ENCODE measurements at regions not wholly inside any gene's neighbourhood (a gene's known extent, or its start where the extent isn't known, plus 50 kb on each side); places are given as distances from the start of the nearest gene placed in this dataset.

GRCh38 chr11:134515081-134515960 is 103.3 kb upstream of the B3GAT1 start:
- Mint-ChIP-seq H3K36me3 (ENCODE audit: low read depth) (no peaks in the 10 kb centered on the region), H3K27me3 (peaks cover 2% of the 10 kb centered on the region), H3K4me3 (no peak overlapping the region), H3K9me3 (no peaks in the 10 kb centered on the region), H3K4me1 (no peaks in the 10 kb centered on the region), H3K27ac (no peak overlapping the region)
- ChIA-PET CTCF (no interaction called here), POLR2A (no interaction called here)
- no peak for ATAC-seq (ENCODE audit: low read depth)
- peak; percentile 7 for DNase-seq
- intact Hi-C loops (cut with micrococcal nuclease): no loop called here
- no peak for TF ChIP-seq CTCF (IDR thresholded peaks at IDR 0.05)

DNA sequence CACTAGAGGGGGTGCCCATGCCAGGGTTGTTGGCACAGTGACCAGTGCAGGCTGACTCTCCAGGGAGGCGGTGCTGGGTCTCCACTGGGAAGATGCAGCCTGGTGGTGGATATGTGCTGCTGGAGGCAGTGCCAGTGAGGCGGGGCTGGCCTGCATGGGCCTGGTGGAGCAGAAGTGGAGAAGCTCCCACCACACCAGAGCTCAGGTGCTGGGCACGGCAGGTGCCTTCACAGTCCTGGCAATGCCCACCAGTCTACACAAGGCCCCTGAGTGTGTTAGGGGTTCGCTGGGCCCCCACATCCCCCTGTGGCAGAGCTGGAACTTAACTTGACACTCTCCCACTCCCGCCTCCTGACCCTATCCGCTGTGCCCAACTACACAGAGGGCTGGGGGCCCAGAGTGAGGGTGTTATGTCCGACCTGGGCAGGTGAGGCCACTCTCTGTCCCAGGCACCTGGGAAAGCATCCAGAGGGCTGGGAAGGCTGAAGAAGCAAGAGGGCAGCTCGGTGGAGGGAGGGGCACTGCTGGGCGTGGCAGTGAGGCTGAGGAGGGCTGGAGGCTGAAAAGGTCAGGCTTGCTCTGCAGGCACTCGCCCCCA is 102.4 kb upstream of the B3GAT1 start:
- H3K27ac Mint-ChIP-seq: no peak overlapping the region
- ATAC-seq (ENCODE audit: low read depth) (no peak), DNase-seq (no peak)
- no peaks in the 10 kb centered on the region for H3K36me3 Mint-ChIP-seq (ENCODE audit: low read depth)
- no peak for TF ChIP-seq CTCF (IDR thresholded peaks at IDR 0.05)
- H3K9me3 Mint-ChIP-seq: no peaks in the 10 kb centered on the region
- ChIA-PET POLR2A (no interaction called here), CTCF (no interaction called here)
- intact Hi-C loops (cut with micrococcal nuclease): no loop called here
- no peaks in the 10 kb centered on the region for H3K4me1 Mint-ChIP-seq
- H3K27me3 Mint-ChIP-seq: peaks cover 2% of the 10 kb centered on the region
- H3K4me3 Mint-ChIP-seq: no peak overlapping the region

DNA sequence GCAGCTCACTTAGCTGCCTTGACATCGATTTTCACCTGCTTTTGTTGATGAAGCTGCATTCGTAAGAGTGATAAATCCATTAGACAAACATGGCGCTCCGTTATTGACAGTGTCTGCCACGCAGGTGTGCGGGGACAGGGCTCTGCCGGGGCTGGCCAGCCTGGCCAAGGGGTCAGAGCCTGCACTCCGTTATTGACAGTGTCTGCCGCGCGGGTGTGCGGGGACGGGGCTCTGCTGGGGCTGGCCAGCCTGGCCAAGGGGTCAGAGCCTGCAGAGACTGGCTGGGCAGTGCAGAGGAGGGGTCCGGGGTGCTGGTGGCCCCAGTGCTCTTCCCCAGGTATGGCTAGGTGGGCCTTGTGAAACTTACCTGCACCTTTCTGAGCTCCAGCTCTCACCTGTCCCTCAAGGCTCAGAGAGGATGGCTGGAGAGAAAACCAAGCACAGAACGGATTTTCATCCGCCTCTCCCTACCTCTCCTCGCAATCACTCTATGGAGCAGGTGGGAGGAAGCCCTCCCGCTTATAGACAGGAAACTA is 101.6 kb upstream of the B3GAT1 start:
- no peak overlapping the region for H3K27ac Mint-ChIP-seq
- TF ChIP-seq CTCF (IDR thresholded peaks at IDR 0.05): no peak
- no peak for DNase-seq
- intact Hi-C loops (cut with micrococcal nuclease): no loop called here
- no peak overlapping the region for H3K4me3 Mint-ChIP-seq
- POLR2A ChIA-PET: no interaction called here
- H3K27me3 Mint-ChIP-seq: peaks cover 2% of the 10 kb centered on the region
- CTCF ChIA-PET: no interaction called here
- ATAC-seq (ENCODE audit: low read depth): no peak
- H3K4me1 Mint-ChIP-seq: no peaks in the 10 kb centered on the region
- no peaks in the 10 kb centered on the region for H3K36me3 Mint-ChIP-seq (ENCODE audit: low read depth)
- H3K9me3 Mint-ChIP-seq: no peaks in the 10 kb centered on the region

DNA sequence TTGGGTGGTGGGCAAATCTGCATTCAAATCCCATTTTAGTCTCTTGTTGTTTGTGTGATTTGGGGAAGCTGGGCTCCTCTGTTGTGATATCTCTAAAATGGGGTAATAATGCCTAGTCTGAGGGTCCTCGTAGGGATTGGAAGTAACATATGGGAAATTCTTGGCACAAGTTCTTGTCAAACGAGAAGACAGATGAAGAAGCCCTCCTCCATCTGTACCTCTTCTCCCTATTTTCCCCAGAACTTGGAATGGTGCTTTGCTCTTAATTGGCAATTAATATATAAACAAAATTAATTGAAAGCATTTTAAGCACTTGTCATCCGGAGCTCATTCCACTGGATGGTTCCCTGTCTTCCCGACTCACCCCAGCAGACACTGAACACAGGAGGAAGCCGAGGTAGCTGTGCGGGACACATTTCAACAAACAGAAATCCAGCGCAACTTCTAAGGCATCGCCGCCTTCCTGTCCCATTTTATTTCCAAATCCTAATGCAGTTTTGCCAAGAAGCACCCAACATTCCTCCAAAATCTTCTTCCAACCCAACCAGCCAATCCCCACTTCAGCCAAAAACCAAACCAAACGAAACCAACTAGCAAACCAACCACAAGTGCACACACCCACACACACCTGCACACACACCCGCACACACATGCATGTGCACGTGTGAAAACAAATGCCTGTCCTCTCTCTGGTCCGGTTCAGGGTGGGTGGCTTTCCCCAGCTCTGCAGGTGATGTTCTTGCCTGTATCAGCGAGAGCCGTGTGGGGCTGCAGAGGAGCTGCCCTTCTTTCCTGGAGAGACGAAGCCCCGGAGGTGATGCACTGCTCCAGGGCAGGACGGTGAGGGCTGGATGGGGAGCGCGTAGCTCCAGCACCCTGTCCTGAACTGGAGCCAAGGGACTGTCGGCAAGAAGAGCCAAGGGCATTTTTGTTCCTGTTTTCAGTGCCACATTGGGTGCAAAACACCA is 100.8 kb upstream of the B3GAT1 start:
- Mint-ChIP-seq H3K27ac (no peak overlapping the region), H3K4me1 (no peaks in the 10 kb centered on the region), H3K4me3 (no peak overlapping the region), H3K36me3 (ENCODE audit: low read depth) (no peaks in the 10 kb centered on the region), H3K27me3 (peaks cover 2% of the 10 kb centered on the region), H3K9me3 (no peaks in the 10 kb centered on the region)
- intact Hi-C loops (cut with micrococcal nuclease): no loop called here
- no peak for TF ChIP-seq CTCF (IDR thresholded peaks at IDR 0.05)
- ChIA-PET POLR2A (no interaction called here), CTCF (no interaction called here)
- DNase-seq (no peak), ATAC-seq (ENCODE audit: low read depth) (no peak)
